ENCODE measurements at regions not wholly inside any gene's neighbourhood (a gene's known extent, or its start where the extent isn't known, plus 50 kb on each side); places are given as distances from the start of the nearest gene placed in this dataset.

GRCh38 chr5:39675676-39676075 is 250.9 kb upstream of the DAB2 start:
- Histone ChIP-seq H3K4me3 (no peak overlapping the region), H3K27me3 (no peaks in the 10 kb centered on the region), H3K36me3 (no peaks in the 10 kb centered on the region), H3K27ac (no peak overlapping the region), H3K4me1 (no peaks in the 10 kb centered on the region), H3K9me3 (no peaks in the 10 kb centered on the region)
- no peak for TF ChIP-seq CTCF (IDR thresholded peaks at IDR 0.05)
- no peak for DNase-seq (ENCODE audit: low spot score)

- Histone ChIP-seq H3K27me3 (no peaks in the 10 kb centered on the region), H3K4me3 (no peak overlapping the region), H3K4me1 (no peaks in the 10 kb centered on the region), H3K9me3 (no peaks in the 10 kb centered on the region), H3K27ac (no peak overlapping the region), H3K36me3 (no peaks in the 10 kb centered on the region)
- no peak for TF ChIP-seq CTCF (IDR thresholded peaks at IDR 0.05)
- DNase-seq (ENCODE audit: low spot score) = no peak
These were observed 249.7 kb upstream of the DAB2 start for GRCh38 chr5:39674209-39675082.

GRCh38 chr5:39671561-39671961 is 246.8 kb upstream of the DAB2 start:
- DNase-seq (ENCODE audit: low spot score) = no peak
- no peak for TF ChIP-seq CTCF (IDR thresholded peaks at IDR 0.05)
- no peak overlapping the region for H3K27ac ChIP-seq

DNA sequence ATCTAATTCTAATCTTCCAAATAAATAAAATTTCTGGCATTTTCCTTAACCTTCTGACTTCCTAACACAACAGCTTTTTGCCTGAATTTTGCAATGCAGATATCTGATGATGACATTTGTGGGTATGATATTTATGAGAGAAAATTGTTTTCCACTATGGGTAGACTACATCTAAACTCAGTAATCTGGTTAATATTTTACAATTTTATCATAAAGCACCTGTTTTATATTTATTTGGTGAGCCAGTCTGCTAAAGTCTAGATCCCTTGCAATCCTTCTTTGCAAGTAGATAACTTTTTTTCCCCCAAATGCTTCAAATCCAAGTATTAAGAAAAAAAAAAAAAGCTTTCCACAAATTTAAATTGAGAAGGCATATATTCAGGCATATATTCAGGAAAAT is 246.2 kb upstream of the DAB2 start:
- Histone ChIP-seq H3K27ac (no peak overlapping the region), H3K4me3 (no peak overlapping the region), H3K27me3 (no peaks in the 10 kb centered on the region), H3K36me3 (no peaks in the 10 kb centered on the region), H3K4me1 (no peaks in the 10 kb centered on the region), H3K9me3 (no peaks in the 10 kb centered on the region)
- DNase-seq (ENCODE audit: low spot score) = no peak
- TF ChIP-seq CTCF (IDR thresholded peaks at IDR 0.05) = no peak

More at GRCh38 chr5:39671561-39671961, 246.8 kb upstream of the DAB2 start:
- Histone ChIP-seq H3K27me3 (no peaks in the 10 kb centered on the region), H3K36me3 (no peaks in the 10 kb centered on the region), H3K4me3 (no peak overlapping the region), H3K4me1 (no peaks in the 10 kb centered on the region), H3K9me3 (no peaks in the 10 kb centered on the region)

DNA sequence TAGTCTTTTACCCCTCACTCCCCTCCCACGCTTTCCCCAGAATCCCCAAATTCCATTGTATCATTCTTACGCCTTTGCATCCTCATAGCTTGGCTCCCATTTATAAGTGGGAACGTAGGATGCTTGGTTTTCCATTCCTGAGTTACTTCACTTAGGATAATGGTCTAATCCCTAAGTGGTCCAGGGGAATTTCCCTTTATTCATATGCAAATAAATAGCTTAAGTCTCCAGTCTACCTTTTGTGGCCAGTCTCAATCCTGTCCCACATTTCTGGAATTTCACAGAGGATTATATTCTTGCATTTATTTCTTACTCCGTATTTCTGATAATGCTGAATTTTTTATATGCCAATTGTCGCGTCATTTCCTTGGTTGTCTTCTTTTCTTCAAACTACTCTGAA is 245.6 kb upstream of the DAB2 start:
- Histone ChIP-seq H3K4me3 (no peak overlapping the region), H3K27me3 (no peaks in the 10 kb centered on the region), H3K9me3 (no peaks in the 10 kb centered on the region), H3K4me1 (no peaks in the 10 kb centered on the region), H3K27ac (no peak overlapping the region), H3K36me3 (no peaks in the 10 kb centered on the region)
- DNase-seq (ENCODE audit: low spot score) = no peak
- no peak for TF ChIP-seq CTCF (IDR thresholded peaks at IDR 0.05)

- H3K9me3 ChIP-seq = no peaks in the 10 kb centered on the region
- no peak overlapping the region for H3K4me3 ChIP-seq
- H3K36me3 ChIP-seq = no peaks in the 10 kb centered on the region
- DNase-seq (ENCODE audit: low spot score) = no peak
- no peaks in the 10 kb centered on the region for H3K4me1 ChIP-seq
- no peaks in the 10 kb centered on the region for H3K27me3 ChIP-seq
- no peak for TF ChIP-seq CTCF (IDR thresholded peaks at IDR 0.05)
- no peak overlapping the region for H3K27ac ChIP-seq
These were observed 244.2 kb upstream of the DAB2 start for GRCh38 chr5:39668980-39669379.

Measured in right atrium auricular region (tissue), 2 donors.